ENCODE measurements at regions not wholly inside any gene's neighbourhood (a gene's known extent, or its start where the extent isn't known, plus 50 kb on each side); places are given as distances from the start of the nearest gene placed in this dataset.

- TF ChIP-seq ZNF451 (CRISPR knock-in tag; IDR thresholded peaks at IDR 0.05) (no peak), ZFP36L2 (CRISPR knock-in tag; IDR thresholded peaks at IDR 0.05) (no peak), TAF15 (IDR thresholded peaks at IDR 0.05; ENCODE audit: low read depth, low read length, poor library complexity, severe bottlenecking) (no peak), NFE2L1 (CRISPR knock-in tag; IDR thresholded peaks at IDR 0.05; ENCODE audit: borderline replicate concordance) (no peak), FOSL2 (CRISPR knock-in tag; IDR thresholded peaks at IDR 0.05) (peak; percentile 41; the same call in 1 of the 2 replicates), ZNF430 (CRISPR knock-in tag; IDR thresholded peaks at IDR 0.05) (no peak), ISX (CRISPR knock-in tag; conservative IDR thresholded peaks at IDR 0.05) (no peak), ZNF761 (CRISPR knock-in tag; conservative IDR thresholded peaks at IDR 0.05) (no peak), TCF7L2 (IDR thresholded peaks at IDR 0.05; ENCODE audit: low read depth, low read length) (no peak), ZNF879 (CRISPR knock-in tag; IDR thresholded peaks at IDR 0.05) (no peak), ELF4 (CRISPR knock-in tag; IDR thresholded peaks at IDR 0.05; ENCODE audit: borderline replicate concordance) (no peak; the same call in 1 of the 2 replicates), THAP9 (CRISPR knock-in tag; IDR thresholded peaks at IDR 0.05; ENCODE audit: borderline replicate concordance) (no peak), USF2 (IDR thresholded peaks at IDR 0.05; ENCODE audit: low read depth, low read length) (no peak), USF2 (CRISPR knock-in tag; IDR thresholded peaks at IDR 0.05; ENCODE audit: borderline replicate concordance) (no peak), ZBTB21 (CRISPR knock-in tag; IDR thresholded peaks at IDR 0.05) (peak; percentile 75; the same call in 1 of the 2 replicates), NCOA2 (CRISPR knock-in tag; IDR thresholded peaks at IDR 0.05) (peak; percentile 84), ZNF260 (CRISPR knock-in tag; IDR thresholded peaks at IDR 0.05; ENCODE audit: borderline replicate concordance, low read depth) (no peak), ISL2 (CRISPR knock-in tag; IDR thresholded peaks at IDR 0.05) (0 out of 2 replicates have a peak, but pooled peaks have one; percentile 40), ZSCAN5A (CRISPR knock-in tag; IDR thresholded peaks at IDR 0.05; ENCODE audit: borderline replicate concordance) (no peak; the same call in 1 of the 2 replicates), DR1 (CRISPR knock-in tag; IDR thresholded peaks at IDR 0.05) (no peak), SAP130 (CRISPR knock-in tag; IDR thresholded peaks at IDR 0.05; ENCODE audit: low read depth) (peak; percentile 55), ZNF589 (CRISPR knock-in tag; conservative IDR thresholded peaks at IDR 0.05) (no peak), ZNF878 (CRISPR knock-in tag; IDR thresholded peaks at IDR 0.05) (peak; percentile 65; the same call in 1 of the 2 replicates), ZNF414 (CRISPR knock-in tag; IDR thresholded peaks at IDR 0.05) (no peak)
Measured at GRCh38 chr3:177499779-177500423, 302.6 kb upstream of the TBL1XR1 start (continued).
